AG10803 (cell line): ENCODE measurements at regions not wholly inside any gene's neighbourhood (a gene's known extent, or its start where the extent isn't known, plus 50 kb on each side); places are given as distances from the start of the nearest gene placed in this dataset.

Experiments used
- DNase-seq: peaks from one replicate; pipeline ENCODE4 v3.0.0; 2010; ENCODE audit warnings: low read depth
- H3K4me3 ChIP-seq: 2 replicates; pipeline ENCODE4 v1.5.1; 2011; ENCODE audit warnings: mild to moderate bottlenecking, low read length, control low read depth
- TF ChIP-seq, protein P1 (sequence below): conservative IDR thresholded peaks from 2 replicates; pipeline ENCODE4 v1.5.1; 2011; ENCODE audit warnings: mild to moderate bottlenecking, low read length, control low read depth, inconsistent platforms

DNA sequence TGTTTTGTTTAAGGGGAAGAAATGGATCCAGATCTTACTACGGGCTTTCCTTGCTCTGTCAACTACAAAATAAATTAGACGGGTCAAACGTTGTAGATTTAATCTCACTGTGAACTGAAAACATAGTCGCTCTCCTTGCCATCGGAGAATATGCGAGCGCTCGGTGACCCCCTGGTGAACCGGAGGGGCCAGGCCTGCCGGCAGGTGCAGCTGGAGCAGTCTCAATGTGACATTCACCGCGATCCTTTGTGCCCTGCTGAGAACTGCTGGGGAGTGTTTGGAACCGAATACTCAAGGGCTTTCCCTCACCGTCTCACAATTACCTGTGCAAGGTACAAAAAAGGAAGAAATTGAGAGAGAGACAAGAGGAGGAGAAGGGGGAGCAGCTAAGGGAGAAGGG is 174.1 kb upstream of the GPR26 start:
- H3K4me3 ChIP-seq, result no peak overlapping the region
- TF ChIP-seq, protein P1, sequence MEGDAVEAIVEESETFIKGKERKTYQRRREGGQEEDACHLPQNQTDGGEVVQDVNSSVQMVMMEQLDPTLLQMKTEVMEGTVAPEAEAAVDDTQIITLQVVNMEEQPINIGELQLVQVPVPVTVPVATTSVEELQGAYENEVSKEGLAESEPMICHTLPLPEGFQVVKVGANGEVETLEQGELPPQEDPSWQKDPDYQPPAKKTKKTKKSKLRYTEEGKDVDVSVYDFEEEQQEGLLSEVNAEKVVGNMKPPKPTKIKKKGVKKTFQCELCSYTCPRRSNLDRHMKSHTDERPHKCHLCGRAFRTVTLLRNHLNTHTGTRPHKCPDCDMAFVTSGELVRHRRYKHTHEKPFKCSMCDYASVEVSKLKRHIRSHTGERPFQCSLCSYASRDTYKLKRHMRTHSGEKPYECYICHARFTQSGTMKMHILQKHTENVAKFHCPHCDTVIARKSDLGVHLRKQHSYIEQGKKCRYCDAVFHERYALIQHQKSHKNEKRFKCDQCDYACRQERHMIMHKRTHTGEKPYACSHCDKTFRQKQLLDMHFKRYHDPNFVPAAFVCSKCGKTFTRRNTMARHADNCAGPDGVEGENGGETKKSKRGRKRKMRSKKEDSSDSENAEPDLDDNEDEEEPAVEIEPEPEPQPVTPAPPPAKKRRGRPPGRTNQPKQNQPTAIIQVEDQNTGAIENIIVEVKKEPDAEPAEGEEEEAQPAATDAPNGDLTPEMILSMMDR, result no peak
- DNase-seq, result no peak

DNA sequence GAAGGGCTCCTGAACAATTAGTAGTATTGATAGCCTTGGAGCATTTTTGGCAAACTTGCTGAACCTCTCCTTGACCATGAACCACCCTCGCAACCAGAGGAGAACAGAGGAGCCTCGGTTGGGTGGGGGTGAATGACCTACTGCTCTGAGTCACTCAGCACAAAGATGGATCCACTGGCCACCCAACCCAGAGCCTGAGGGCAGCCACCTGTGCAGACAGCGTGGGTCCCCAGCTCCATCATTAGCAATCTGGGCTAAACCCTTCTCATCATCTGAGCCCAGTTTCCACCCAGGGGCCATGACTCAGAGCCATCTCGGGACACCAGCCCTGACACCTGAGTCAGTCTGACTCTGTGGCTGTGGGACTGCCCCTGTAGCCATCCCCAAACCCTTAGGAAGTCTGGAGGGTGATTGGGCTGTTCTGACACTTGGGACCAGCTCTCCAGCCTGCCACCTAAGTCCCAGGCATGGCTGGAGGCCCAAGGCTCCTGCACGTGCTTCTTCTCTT is 171.8 kb upstream of the GPR26 start:
- DNase-seq, result no peak
- TF ChIP-seq, protein P1, result no peak

DNA sequence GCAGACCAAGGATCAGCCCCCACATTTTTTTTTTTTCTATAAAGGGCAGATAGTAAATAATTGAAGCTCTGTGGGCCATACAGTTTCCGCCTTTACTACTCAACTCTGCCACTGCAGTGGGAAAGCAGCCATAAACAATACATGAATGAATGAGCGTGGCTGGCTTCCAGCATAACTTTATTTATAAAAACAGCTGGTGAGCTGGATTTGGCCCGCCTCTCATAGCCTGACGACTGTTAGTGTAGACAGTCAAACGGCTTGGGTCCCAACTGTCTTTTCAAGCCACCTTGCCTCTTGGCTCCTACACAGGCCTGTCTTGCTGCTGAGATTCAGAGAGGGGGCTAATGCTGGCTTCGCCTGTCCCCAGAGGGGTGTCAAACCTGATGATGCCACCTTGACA is 169.8 kb upstream of the GPR26 start:
- no peak overlapping the region for H3K4me3 ChIP-seq
- TF ChIP-seq, protein P1, result no peak
- DNase-seq, result no peak

More for the DNA sequence above, 171.8 kb upstream of the GPR26 start:
- no peak overlapping the region for H3K4me3 ChIP-seq

DNA sequence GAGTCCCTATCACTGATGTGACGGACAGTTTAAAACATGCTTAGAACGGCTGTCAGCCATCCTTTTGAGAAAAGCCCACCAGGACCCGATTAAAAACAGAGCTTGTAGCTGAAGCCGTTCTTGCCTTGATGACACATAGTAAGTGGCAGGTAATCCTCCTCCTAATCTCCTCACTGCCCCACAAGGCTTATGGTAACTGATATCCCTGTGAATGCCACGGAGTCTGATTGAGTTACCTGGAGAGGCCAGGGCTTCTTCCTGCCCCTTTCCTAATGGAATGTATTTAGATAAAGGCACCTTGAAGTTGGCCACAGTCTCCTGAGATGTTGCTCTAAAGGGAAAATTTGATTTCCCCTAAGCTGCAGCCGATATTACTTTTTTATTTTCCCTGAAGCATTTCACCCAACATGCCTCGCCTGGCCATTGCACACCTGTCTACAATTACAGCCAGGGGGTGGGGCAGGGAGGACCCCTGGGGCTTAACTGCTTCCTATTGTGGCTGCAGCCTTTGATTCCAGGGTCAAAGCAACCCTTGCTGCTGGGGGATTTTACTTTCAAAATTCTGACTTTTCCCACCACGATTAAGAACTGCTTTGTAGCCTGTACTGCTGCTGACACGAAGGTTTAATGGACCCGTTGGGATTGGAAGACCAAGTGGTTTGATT is 169.0 kb upstream of the GPR26 start:
- no peak for DNase-seq
- TF ChIP-seq, protein P1, result no peak
- H3K4me3 ChIP-seq, result no peak overlapping the region

DNA sequence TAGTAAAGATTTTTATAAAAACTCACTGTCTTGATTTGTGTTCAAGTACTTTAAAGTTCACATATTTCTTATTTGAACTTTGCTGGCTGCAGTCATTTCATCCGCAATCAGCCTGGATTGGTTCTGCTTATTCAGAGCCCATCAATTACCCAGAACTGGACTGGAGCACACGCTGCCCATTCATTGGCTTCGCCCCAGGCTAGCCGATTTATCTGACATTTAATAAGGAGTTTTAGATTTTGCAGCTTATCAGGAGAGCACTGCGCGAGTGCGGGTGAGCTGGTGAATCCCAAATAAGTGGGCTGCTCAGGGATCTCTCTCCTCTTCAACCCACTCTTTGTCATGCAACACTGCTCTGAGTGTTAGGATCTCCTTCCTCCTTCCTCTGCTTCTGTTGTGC is 166.0 kb upstream of the GPR26 start:
- DNase-seq, result no peak
- no peak overlapping the region for H3K4me3 ChIP-seq
- TF ChIP-seq, protein P1, result no peak

DNA sequence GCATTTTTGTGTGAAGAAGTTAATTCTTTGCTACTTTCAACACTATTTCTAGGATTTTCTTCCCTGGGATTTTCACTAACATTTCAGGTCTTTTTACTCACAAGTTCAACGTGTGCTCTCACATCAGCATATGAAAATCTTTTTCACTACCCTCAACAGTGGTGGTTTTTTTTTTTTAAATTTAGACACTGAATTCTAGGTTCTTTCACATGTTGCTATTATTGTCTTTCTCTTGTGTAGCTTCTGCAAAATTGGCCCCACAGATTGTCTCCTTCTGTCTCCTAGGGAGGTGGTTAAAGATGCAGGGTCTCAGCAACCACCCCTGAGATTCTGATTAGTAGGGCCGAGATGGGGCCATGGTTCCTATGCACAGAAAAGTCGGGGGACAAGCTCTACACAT is 165.0 kb upstream of the GPR26 start:
- H3K4me3 ChIP-seq, result no peak overlapping the region
- TF ChIP-seq, protein P1, result no peak
- no peak for DNase-seq

DNA sequence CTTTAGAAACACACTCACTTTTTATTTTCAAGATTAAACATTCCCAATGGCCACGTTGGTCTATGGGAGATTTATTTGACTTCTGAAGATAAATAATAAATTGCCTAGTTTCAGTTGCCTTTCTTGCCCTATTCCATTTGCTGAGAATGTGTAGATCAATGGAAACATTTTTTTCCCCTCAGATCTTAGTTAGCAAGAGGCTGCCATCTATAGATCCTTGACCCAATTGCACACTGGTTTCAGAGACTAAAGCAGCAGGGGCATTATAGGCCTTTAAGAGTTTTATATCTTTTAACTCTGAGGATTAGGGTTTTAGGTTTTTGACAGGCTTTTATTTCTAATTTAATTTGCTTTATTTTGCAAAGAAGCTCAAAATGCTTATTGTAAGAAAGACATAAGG is 163.2 kb upstream of the GPR26 start:
- H3K4me3 ChIP-seq, result no peak overlapping the region
- no peak for DNase-seq
- TF ChIP-seq, protein P1, result no peak
